ENCODE measurements at regions not wholly inside any gene's neighbourhood (a gene's known extent, or its start where the extent isn't known, plus 50 kb on each side); places are given as distances from the start of the nearest gene placed in this dataset.

GRCh38 chr16:87092958-87093357 is 224.2 kb downstream of the C16orf95 start:
- ChIA-PET RAD21 (ENCODE audit: unreplicated experiment) (no interaction called here), POLR2A (no interaction called here), CTCF (no interaction called here), SMC1A (ENCODE audit: uncharacterized antibody, unreplicated experiment) (no interaction called here)
- FAIRE-seq: no peak
- H3K27ac ChIP-seq (ENCODE audit: control insufficient read depth, insufficient read depth): no peak overlapping the region
- no peaks in the 10 kb centered on the region for H3K36me3 ChIP-seq (ENCODE audit: control insufficient read depth in 2 of 2, insufficient read depth in 2 of 2, low read length in 1 of 2)
- BruUV-seq (replicated peaks): no TSS peak
- no peak for DNase-seq (ENCODE audit: low read depth, low spot score)
- in situ Hi-C loops (cut with MboI) (no loop called here), intact Hi-C loops (cut with micrococcal nuclease; ENCODE audit: unreplicated experiment) (no loop called here)
- WGBS (ENCODE audit: insufficient coverage, insufficient replicate concordance, low lambda C conversion rate, missing lambda C conversion rate): 29% methylated on average over 5 of the region's 5 CpGs
- ATAC-seq: no peak
- H3K27me3 ChIP-seq (replicated peaks in 1 of 2; ENCODE audit: control insufficient read depth in 2 of 2, insufficient read depth in 2 of 2, low read length in 1 of 2): no peaks in the 10 kb centered on the region
- H2AFZ ChIP-seq (ENCODE audit: control insufficient read depth, low read depth, low read length): no peak overlapping the region
- H3K79me2 ChIP-seq (ENCODE audit: control insufficient read depth, insufficient read depth, low read length): no peaks in the 10 kb centered on the region
- H3K4me1 ChIP-seq (ENCODE audit: control insufficient read depth, insufficient read depth, low read length): no peaks in the 10 kb centered on the region
- no peak overlapping the region for H3K9ac ChIP-seq (ENCODE audit: control insufficient read depth, insufficient read depth, low read length)
- no peak overlapping the region for H3K4me2 ChIP-seq (ENCODE audit: control insufficient read depth, insufficient read depth)
- no peaks in the 10 kb centered on the region for H4K20me1 ChIP-seq (ENCODE audit: control insufficient read depth, insufficient read depth)
- no peak overlapping the region for H3K4me3 ChIP-seq
- no peaks in the 10 kb centered on the region for H3K9me3 ChIP-seq (replicated peaks; ENCODE audit: control insufficient read depth, insufficient read depth, low read length)
- TF ChIP-seq WRNIP1 (IDR thresholded peaks at IDR 0.05; ENCODE audit: borderline replicate concordance, low read depth, low read length) (no peak), CUX1 (IDR thresholded peaks at IDR 0.05; ENCODE audit: insufficient replicate concordance, low read depth, low read length) (no peak), PAX8 (IDR thresholded peaks at IDR 0.05) (no peak)
